Ishikawa (cell line): ENCODE measurements at regions not wholly inside any gene's neighbourhood (a gene's known extent, or its start where the extent isn't known, plus 50 kb on each side); places are given as distances from the start of the nearest gene placed in this dataset.

Experiments used
- CEBPB ChIP-seq: IDR thresholded peaks from 2 replicates; pipeline ENCODE4 v1.6.1; 2012
- CREB1 ChIP-seq: IDR thresholded peaks from 2 replicates; pipeline ENCODE4 v1.6.1; 2012; ENCODE audit warnings: low read depth
- EGR1 ChIP-seq: IDR thresholded peaks from 2 replicates; pipeline ENCODE4 v1.6.1; 2012
- EP300 ChIP-seq: IDR thresholded peaks from 2 replicates; pipeline ENCODE4 v1.6.1; 2012; ENCODE audit warnings: borderline replicate concordance
- FOXM1 ChIP-seq: IDR thresholded peaks from 2 replicates; pipeline ENCODE4 v1.6.1; 2012; ENCODE audit warnings: low read depth, borderline replicate concordance
- MAX ChIP-seq: IDR thresholded peaks from 2 replicates; pipeline ENCODE4 v1.6.1; 2012
- NFIC ChIP-seq: IDR thresholded peaks from 2 replicates; pipeline ENCODE4 v1.6.1; 2012
- RAD21 ChIP-seq: IDR thresholded peaks from 2 replicates; pipeline ENCODE4 v1.6.1; 2012; ENCODE audit warnings: low read depth
- REST ChIP-seq: IDR thresholded peaks from 2 replicates; pipeline ENCODE4 v1.6.1; 2012; ENCODE audit warnings: low read depth, mild to moderate bottlenecking
- TAF1 ChIP-seq: IDR thresholded peaks from 2 replicates; pipeline ENCODE4 v1.6.1; 2012; ENCODE audit warnings: low read depth, mild to moderate bottlenecking
- TCF12 ChIP-seq: IDR thresholded peaks from 2 replicates; pipeline ENCODE4 v1.6.1; 2012; ENCODE audit warnings: low read depth
- TEAD4 ChIP-seq: IDR thresholded peaks from 2 replicates; pipeline ENCODE4 v1.6.1; 2012
- USF1 ChIP-seq: IDR thresholded peaks from 2 replicates; pipeline ENCODE4 v1.6.1; 2012
- YY1 ChIP-seq: IDR thresholded peaks from 2 replicates; pipeline ENCODE4 v1.6.1; 2012; ENCODE audit warnings: low read depth
- ZBTB7A ChIP-seq: IDR thresholded peaks from 2 replicates; pipeline ENCODE4 v1.6.1; 2012; ENCODE audit warnings: low read depth

- no peak for TF ChIP-seq CEBPB
- TF ChIP-seq REST: no peak
- TF ChIP-seq FOXM1: no peak
- TF ChIP-seq TCF12: no peak
- TF ChIP-seq TAF1: no peak
- TF ChIP-seq NFIC: no peak
- no peak for TF ChIP-seq ZBTB7A
- TF ChIP-seq YY1: no peak
- no peak for TF ChIP-seq MAX
- TF ChIP-seq USF1: no peak
- no peak for TF ChIP-seq CREB1
- no peak for TF ChIP-seq EP300
- TF ChIP-seq TEAD4: no peak
- no peak for TF ChIP-seq RAD21
- TF ChIP-seq EGR1: no peak
Observed at GRCh38 chr2:38217401-38218188, 141.6 kb upstream of the CYP1B1 start.

GRCh38 chr2:38216886-38217285, 140.9 kb upstream of the CYP1B1 start:
- TF ChIP-seq ZBTB7A: no peak
- no peak for TF ChIP-seq MAX

- TF ChIP-seq CREB1 (no peak), EGR1 (no peak), EP300 (no peak), RAD21 (no peak), TEAD4 (no peak), ZBTB7A (no peak), REST (no peak), NFIC (no peak), CEBPB (no peak), USF1 (no peak), FOXM1 (no peak), MAX (no peak), TAF1 (no peak), YY1 (no peak)
Observed at GRCh38 chr2:38215993-38216392, 140.0 kb upstream of the CYP1B1 start.

GRCh38 chr2:38215522-38215921, 139.6 kb upstream of the CYP1B1 start:
- TF ChIP-seq TCF12: no peak
- no peak for TF ChIP-seq ZBTB7A
- no peak for TF ChIP-seq CREB1
- TF ChIP-seq RAD21: no peak
- TF ChIP-seq USF1: no peak
- TF ChIP-seq FOXM1: no peak
- no peak for TF ChIP-seq TEAD4
- TF ChIP-seq YY1: no peak
- no peak for TF ChIP-seq EGR1
- no peak for TF ChIP-seq MAX
- no peak for TF ChIP-seq EP300
- no peak for TF ChIP-seq NFIC
- no peak for TF ChIP-seq TAF1
- no peak for TF ChIP-seq CEBPB
- no peak for TF ChIP-seq REST
